ENCODE measurements at regions not wholly inside any gene's neighbourhood (a gene's known extent, or its start where the extent isn't known, plus 50 kb on each side); places are given as distances from the start of the nearest gene placed in this dataset.

GRCh38 chr13:109586509-109587346, 199.7 kb downstream of the IRS2 start:
- TF ChIP-seq, protein P1, sequence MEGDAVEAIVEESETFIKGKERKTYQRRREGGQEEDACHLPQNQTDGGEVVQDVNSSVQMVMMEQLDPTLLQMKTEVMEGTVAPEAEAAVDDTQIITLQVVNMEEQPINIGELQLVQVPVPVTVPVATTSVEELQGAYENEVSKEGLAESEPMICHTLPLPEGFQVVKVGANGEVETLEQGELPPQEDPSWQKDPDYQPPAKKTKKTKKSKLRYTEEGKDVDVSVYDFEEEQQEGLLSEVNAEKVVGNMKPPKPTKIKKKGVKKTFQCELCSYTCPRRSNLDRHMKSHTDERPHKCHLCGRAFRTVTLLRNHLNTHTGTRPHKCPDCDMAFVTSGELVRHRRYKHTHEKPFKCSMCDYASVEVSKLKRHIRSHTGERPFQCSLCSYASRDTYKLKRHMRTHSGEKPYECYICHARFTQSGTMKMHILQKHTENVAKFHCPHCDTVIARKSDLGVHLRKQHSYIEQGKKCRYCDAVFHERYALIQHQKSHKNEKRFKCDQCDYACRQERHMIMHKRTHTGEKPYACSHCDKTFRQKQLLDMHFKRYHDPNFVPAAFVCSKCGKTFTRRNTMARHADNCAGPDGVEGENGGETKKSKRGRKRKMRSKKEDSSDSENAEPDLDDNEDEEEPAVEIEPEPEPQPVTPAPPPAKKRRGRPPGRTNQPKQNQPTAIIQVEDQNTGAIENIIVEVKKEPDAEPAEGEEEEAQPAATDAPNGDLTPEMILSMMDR (IDR thresholded peaks at IDR 0.05; ENCODE audit: unreplicated experiment): no peak
- Mint-ChIP-seq H3K27ac (peak overlapping the region; percentile 7), H3K4me3 (ENCODE audit: low read depth) (no peak overlapping the region), H3K36me3 (ENCODE audit: insufficient read depth) (no peaks in the 10 kb centered on the region), H3K9me3 (ENCODE audit: low read depth) (no peaks in the 10 kb centered on the region), H3K4me1 (ENCODE audit: low read depth) (peaks cover 11% of the 10 kb centered on the region), H3K27me3 (peaks cover 20% of the 10 kb centered on the region)
- no peak for DNase-seq (ENCODE audit: low spot score, unreplicated experiment)

- Mint-ChIP-seq H3K27me3 (peaks cover 20% of the 10 kb centered on the region), H3K4me1 (ENCODE audit: low read depth) (peaks cover 11% of the 10 kb centered on the region), H3K36me3 (ENCODE audit: insufficient read depth) (no peaks in the 10 kb centered on the region), H3K27ac (no peak overlapping the region), H3K9me3 (ENCODE audit: low read depth) (no peaks in the 10 kb centered on the region), H3K4me3 (ENCODE audit: low read depth) (no peak overlapping the region)
- TF ChIP-seq, protein P1 (IDR thresholded peaks at IDR 0.05; ENCODE audit: unreplicated experiment): no peak
- no peak for DNase-seq (ENCODE audit: low spot score, unreplicated experiment)
These were observed 201.5 kb downstream of the IRS2 start for GRCh38 chr13:109584844-109585361.

DNA sequence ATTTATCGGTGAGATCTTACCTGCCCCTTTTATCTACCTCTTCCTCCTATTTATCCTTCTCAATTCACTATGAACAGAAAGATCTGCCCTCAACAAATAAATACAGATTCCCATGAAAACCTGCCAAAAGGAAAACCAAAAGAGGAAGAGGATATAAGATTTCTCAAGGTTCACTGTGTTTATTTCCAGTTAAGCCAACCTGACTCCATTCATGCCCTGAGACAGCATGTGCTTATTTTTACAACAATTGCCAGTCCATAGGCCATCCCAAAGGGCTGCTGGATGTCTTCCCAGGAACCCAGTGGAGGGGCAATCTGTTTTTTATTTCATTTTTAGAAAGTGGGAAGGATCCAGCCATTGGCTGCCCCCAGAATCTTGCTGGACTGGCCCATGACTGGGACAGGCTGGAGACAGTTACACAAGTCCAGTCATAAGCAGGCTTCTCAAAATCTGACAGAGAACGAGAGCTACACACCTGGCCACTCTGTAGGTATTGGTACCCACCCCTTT, 209.1 kb downstream of the IRS2 start:
- TF ChIP-seq, protein P1 (IDR thresholded peaks at IDR 0.05; ENCODE audit: unreplicated experiment): no peak
- Mint-ChIP-seq H3K4me3 (ENCODE audit: low read depth) (no peak overlapping the region), H3K27me3 (peaks cover 8% of the 10 kb centered on the region), H3K9me3 (ENCODE audit: low read depth) (no peaks in the 10 kb centered on the region), H3K36me3 (ENCODE audit: insufficient read depth) (no peaks in the 10 kb centered on the region), H3K4me1 (ENCODE audit: low read depth) (peaks cover 5% of the 10 kb centered on the region), H3K27ac (no peak overlapping the region)
- no peak for DNase-seq (ENCODE audit: low spot score, unreplicated experiment)

- Mint-ChIP-seq H3K36me3 (ENCODE audit: insufficient read depth) (no peaks in the 10 kb centered on the region), H3K27ac (no peak overlapping the region), H3K4me1 (ENCODE audit: low read depth) (peaks cover 5% of the 10 kb centered on the region), H3K27me3 (peaks cover 8% of the 10 kb centered on the region), H3K9me3 (ENCODE audit: low read depth) (no peaks in the 10 kb centered on the region), H3K4me3 (ENCODE audit: low read depth) (no peak overlapping the region)
- TF ChIP-seq, protein P1 (IDR thresholded peaks at IDR 0.05; ENCODE audit: unreplicated experiment): no peak
- no peak for DNase-seq (ENCODE audit: low spot score, unreplicated experiment)
These were observed 210.0 kb downstream of the IRS2 start for GRCh38 chr13:109576331-109576813.

GRCh38 chr13:109575821-109576220, 210.6 kb downstream of the IRS2 start:
- no peak overlapping the region for H3K4me3 Mint-ChIP-seq (ENCODE audit: low read depth)
- no peak for DNase-seq (ENCODE audit: low spot score, unreplicated experiment)
- no peaks in the 10 kb centered on the region for H3K9me3 Mint-ChIP-seq (ENCODE audit: low read depth)
- TF ChIP-seq, protein P1 (IDR thresholded peaks at IDR 0.05; ENCODE audit: unreplicated experiment): no peak
- peaks cover 5% of the 10 kb centered on the region for H3K4me1 Mint-ChIP-seq (ENCODE audit: low read depth)
- H3K27me3 Mint-ChIP-seq: peaks cover 8% of the 10 kb centered on the region
- no peak overlapping the region for H3K27ac Mint-ChIP-seq
- no peaks in the 10 kb centered on the region for H3K36me3 Mint-ChIP-seq (ENCODE audit: insufficient read depth)

All from progenitor cell of endocrine pancreas (in vitro differentiated cells).